ENCODE measurements at regions not wholly inside any gene's neighbourhood (a gene's known extent, or its start where the extent isn't known, plus 50 kb on each side); places are given as distances from the start of the nearest gene placed in this dataset.

- no peak for TF ChIP-seq ZNF462 (CRISPR knock-in tag; IDR thresholded peaks at IDR 0.05)
- TF ChIP-seq NANOG (IDR thresholded peaks at IDR 0.05; ENCODE audit: borderline replicate concordance), result no peak
Observed at GRCh38 chr7:28336806-28337205, 75.5 kb upstream of the CREB5 start (continued).

- Mint-ChIP-seq H3K9me3 (peaks cover 6% of the 10 kb centered on the region; the same call in 1 of the 3 replicates), H3K4me1 (no peaks in the 10 kb centered on the region), H3K4me3 (no peak overlapping the region), H3K36me3 (ENCODE audit: low read depth) (no peaks in the 10 kb centered on the region; the same call in 2 of the 3 replicates), H3K27ac (no peak overlapping the region), H3K27me3 (ENCODE audit: insufficient read depth, low read depth, poor library complexity) (no peaks in the 10 kb centered on the region)
- Histone ChIP-seq H4K20me1 (replicated peaks; ENCODE audit: insufficient read depth) (no peaks in the 10 kb centered on the region), H3K9me2 (ENCODE audit: insufficient read depth) (no peaks in the 10 kb centered on the region; the same call in 1 of the 2 replicates), H3K27me3 (ENCODE audit: insufficient read depth) (no peaks in the 10 kb centered on the region), H3K27ac (ENCODE audit: low read depth) (no peak overlapping the region), H2AFZ (no peak overlapping the region), H3K4me1 (ENCODE audit: insufficient read depth) (no peaks in the 10 kb centered on the region), H3K36me3 (ENCODE audit: insufficient read depth) (no peaks in the 10 kb centered on the region), H3K4me2 (no peak overlapping the region), H3K4me3 (no peak overlapping the region), H3K79me2 (replicated peaks; ENCODE audit: insufficient read depth) (no peaks in the 10 kb centered on the region), H3F3A (replicated peaks; ENCODE audit: low read depth) (no peaks in the 10 kb centered on the region)
- ATAC-seq, result no peak
- no peak for DNase-seq (ENCODE audit: low spot score)
- TF ChIP-seq ETS1 (IDR thresholded peaks at IDR 0.05) (no peak), POLR2AphosphoS5 (IDR thresholded peaks at IDR 0.05; ENCODE audit: low read depth) (no peak), EZH2 (IDR thresholded peaks at IDR 0.05; ENCODE audit: low read depth, unreplicated experiment) (no peak), ZNF331 (CRISPR knock-in tag; IDR thresholded peaks at IDR 0.05; ENCODE audit: low read depth) (no peak), CTCF (conservative IDR thresholded peaks at IDR 0.05; ENCODE audit: low read depth in 2 of 2) (no peak), EZH2phosphoT487 (IDR thresholded peaks at IDR 0.05; ENCODE audit: unreplicated experiment) (no peak), NANOG (IDR thresholded peaks at IDR 0.05; ENCODE audit: borderline replicate concordance) (no peak), JUNB (IDR thresholded peaks at IDR 0.05; ENCODE audit: unreplicated experiment) (no peak)
Observed at GRCh38 chr7:28338041-28338440, 74.3 kb upstream of the CREB5 start.

Measured in GM23338 (cell line).